GM21825 (cell line): ENCODE measurements at regions not wholly inside any gene's neighbourhood (a gene's known extent, or its start where the extent isn't known, plus 50 kb on each side); places are given as distances from the start of the nearest gene placed in this dataset.
"Not testable (repeated sequence)": the region's sequence is repeated elsewhere in the genome, so short reads cannot be mapped to it uniquely, and the experiment has no call there.

Experiments
- ATAC-seq: cut with Tn5 transposase; IDR thresholded peaks from one replicate; pipeline ENCODE4 v1.9.1; 2021; ENCODE audit warnings: mild to moderate bottlenecking, moderate library complexity; ENCODE audit not compliant: unreplicated experiment

DNA sequence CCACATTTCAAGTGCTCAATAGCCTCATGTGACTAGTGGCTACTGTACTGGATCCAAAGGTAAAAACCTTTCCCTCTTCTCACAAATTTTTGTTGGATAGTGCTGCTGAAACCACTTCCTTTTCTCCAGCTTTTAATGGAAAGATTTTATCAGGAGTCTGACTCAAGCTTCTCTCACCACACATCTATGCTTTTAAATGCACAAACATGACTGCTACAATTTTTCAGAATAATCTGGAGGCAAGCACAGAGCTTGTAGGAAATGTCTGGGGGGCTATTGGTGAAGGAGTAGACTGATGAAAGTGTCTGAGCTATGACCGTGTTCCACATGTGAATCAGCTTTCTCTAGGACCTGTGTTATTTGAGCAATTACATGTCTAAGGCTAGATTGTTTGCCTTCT, 101.1 kb upstream of the FAT3 start:
- ATAC-seq: no peak

DNA sequence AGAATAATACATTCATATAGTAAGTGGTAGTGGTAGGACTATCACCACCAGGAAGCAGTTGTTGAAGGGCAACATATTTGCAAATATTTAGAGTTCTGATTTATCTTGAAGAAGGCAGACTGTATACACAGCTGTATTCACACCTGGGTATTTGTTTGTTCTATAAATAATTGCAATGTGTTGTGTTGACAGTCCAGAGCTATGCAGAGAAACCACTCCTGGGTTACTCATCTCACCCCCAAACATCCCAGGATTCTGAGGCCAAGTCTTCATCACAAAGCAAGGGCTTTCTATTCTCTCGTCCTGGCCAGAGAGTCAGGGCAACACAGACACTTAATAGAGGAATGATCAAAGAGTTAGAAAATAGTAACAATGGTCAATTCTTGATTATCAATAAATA, 102.1 kb upstream of the FAT3 start:
- ATAC-seq: no peak

DNA sequence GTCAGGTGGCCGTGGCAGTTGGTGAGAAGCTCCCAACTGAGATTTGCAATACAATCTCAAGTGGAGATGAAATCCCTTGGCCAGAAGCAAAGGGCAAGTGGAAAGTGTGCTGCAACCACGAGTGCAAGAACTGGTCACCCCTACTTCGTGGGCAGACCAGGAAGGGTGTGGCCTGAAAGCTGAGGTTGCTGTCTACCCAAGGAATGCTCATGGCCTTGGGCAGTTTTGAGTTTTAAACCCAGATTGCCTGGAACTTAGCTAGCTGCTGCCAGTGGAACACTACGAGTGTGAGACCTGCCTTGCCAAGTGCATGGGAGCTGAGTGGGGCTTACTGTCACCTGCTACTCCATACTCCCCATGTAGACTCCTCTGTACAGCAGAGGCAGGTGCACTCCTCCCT, 113.3 kb upstream of the FAT3 start:
- ATAC-seq: no peak

DNA sequence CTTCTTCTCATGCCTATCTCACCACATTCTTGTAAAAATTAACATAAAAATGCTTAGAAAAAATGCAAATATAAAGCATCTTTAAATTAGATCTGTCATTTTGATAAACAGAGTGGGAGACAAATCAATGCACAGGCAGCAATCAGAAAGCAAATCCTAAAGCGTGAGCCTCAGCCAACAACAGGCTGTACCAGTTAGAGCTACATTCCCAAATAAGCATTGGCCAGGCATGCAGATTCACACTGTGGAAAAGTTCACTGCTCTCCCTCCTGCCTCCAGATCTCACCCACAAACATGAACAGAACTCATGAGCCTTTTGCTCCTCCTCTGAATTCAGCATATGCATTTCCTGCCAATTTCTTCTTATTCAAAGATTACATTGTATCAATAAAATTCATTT, 115.2 kb upstream of the FAT3 start:
- ATAC-seq: no peak

DNA sequence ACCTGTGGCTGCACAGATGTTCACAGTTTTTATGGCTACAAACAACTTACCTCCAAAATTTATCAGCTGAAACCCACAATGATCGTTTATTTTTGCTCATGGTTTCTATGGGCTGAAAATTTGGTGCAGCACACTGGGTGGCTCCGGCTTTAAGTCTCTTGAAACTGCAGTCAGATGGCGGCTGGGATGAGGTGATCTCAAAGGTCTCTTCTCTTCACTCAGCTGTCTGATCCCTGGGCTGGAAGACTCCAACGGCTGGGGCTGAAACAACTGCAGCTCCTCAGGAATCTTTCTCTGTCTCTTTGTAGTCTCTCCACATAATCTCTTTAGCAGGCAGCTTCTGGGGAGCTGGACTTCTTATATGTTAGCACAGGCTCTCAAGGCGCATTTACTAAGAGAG, 117.3 kb upstream of the FAT3 start:
- no peak for ATAC-seq

DNA sequence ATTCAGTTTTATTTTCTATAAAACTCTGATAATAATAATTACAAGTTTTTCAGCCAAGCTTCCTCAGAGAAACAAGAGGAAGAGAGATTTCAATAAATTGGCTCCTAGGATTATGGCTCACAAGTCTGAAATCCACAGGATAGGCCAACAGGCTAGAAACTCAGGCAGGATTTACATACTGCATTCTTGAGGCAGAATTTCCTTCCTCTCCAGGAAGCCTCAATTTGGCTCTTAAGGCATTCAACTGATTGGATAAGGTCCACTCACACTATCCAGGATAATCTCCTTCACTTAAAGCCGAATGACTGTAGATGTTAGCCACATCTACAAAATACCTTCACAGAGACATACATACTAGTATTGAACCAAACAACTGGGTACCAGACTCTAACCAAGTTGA, 120.3 kb upstream of the FAT3 start:
- no peak for ATAC-seq

DNA sequence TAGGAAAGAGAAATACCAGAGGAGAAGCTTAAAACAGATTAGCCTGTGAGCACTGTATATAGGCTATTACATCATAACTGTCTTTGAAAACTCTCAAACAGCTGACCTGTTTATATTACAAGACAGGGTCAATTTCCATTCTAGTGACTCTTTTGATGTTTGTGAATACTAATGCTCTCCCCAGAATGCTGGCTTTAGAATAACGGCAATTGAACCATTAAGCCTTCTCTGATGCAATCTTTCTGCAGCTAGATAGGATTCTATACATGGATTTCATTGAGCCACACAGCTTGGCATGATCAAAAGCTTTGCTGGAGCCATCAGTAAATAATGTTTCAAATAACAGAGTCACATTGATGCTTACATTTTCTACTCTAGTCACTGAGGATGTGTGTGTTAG, 122.7 kb upstream of the FAT3 start:
- ATAC-seq: no peak

DNA sequence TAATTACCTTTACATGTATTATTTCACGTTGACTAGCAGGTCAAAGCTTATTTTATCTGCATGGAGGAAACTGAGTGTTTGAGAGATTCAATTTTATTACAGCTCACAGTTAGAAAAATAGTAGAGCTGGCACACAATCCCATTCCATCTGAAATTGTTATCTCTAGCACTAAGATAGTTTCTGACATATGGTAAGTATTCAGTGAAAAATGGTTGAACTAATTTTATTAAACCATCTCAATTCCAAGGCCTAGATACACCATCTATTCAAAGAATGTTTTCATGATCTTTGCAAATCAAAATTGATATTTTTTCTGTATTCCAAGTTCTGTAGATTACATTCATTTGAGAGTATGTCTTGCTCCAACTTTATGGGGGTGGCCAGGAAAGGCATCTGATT, 125.4 kb upstream of the FAT3 start:
- ATAC-seq: no peak

DNA sequence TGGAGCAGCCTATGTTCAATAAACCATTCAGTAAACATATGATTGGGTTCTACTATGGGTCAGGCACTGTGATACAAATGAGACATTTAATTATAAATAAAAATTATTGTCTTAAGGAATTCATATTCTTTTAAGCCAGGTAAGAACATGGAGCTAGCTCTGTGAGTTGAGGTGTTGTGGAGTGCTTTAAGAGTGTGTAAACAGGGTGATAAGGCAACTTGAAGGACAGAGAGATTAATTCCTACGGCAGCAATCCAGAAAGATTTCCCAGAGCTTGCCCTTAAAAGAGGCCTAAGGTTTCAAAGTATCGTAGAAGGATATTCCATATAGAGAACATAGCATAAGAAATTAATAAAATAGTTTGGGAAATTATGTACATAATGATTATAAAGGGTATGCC, 126.4 kb upstream of the FAT3 start:
- ATAC-seq: no peak

DNA sequence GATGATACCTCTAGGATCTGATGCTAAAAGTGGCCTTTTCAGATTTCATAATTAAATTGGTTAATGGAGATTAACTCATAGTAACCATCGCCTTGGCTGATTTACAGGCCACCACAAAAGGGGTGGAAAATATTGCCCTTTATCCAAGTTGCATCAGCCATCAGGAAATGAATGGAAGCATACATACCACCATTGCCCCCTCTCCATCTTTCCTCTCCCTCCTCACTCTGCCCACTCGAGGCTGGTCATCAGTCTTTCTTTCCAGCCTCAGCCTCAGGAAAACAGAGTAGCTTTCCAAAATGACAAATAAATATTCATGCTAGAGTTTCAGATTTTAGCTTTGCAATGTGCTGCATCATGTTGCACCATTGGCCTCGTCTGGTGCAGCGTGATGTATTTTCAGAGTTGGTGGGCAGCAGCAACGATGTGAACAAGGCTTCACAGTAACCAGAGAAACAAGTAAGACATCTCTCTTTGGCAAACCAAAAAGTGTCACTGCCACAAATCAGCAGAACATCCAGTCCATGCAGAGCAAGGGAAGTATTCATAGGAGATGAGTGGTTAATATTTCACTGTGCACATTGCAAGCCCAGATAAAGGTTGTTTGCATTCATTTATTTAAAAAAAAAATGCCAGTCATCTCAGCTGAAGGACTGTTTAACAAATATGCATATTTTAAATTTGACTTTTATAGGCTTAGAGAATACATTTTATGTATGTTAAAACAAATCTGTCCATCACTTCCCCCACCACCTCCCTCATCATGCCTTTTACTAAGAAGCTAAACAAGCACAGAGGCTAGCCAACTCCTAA, 136.7 kb upstream of the FAT3 start:
- no peak for ATAC-seq

DNA sequence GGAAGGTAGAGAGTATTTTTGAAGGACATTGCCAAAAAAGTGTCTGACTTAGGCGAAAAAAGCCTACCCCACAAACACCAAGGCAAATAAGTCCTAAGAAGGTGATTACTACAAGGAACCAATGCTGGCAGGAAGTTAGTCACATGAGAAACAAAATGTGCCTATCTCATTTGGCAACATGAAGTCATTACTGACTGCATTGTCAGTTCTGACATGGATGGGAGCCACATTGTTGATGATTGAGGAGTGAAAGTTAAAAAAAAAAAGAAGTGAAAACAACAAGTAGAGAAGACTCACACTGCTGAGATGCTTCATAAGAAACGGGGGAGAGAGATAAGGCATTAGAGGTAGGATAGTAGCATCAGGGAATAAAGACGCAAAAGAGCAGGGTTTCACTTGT, 141.5 kb upstream of the FAT3 start:
- no peak for ATAC-seq

DNA sequence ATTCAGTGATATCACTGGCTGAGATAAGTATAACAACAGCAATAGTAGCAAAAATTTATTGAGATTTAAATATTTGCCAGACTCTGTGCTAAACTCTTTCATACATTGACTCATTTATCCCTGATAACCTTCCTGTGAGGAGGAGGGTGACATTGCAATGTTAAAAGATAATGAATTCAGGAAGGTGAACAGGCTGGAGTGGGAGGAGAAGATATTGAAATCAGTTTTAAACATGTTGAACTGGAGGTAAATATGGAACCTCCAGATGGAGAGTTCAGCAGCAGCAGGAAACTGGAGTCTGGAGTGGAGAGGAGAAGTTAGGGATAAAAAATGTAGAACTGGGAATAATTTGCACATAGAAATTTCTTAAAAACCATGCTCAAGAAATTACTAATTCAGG, 142.0 kb upstream of the FAT3 start:
- ATAC-seq: no peak

DNA sequence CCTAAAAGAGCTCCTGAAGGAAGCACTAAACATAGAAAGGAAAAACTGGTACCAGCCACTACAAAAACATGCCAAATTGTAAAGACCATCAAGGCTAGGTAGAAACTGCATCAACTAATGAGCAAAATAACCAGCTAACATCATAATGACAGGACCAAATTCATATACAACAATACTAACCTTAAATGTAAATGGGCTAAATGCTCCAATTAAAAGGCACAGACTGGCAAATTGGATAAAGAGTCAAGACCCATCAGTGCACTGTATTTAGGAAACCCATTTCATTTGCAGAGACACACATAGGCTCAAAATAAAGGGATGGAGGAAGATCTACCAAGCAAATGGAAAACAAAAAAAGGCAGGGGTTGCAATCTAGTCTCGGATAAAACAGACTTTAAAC, 150.1 kb upstream of the FAT3 start:
- ATAC-seq: not testable (repeated sequence)

DNA sequence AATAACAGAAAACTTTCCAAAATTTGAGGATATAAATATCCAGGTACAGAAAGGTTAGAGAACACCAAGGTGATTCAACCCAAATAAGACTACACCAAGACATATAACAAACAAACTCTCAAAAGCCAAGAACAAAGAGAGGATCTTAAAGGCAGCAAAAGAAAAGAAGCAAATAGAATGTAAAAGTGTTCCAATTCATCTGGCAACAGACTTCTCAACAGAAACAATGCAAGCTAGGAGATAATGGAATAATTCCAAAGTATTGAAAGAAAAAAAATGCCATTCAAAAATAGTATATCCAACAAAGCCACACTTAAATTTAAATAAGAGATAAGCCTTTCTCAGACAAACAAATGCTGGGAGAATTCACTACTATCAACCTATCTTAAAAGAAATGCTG, 153.0 kb upstream of the FAT3 start:
- no peak for ATAC-seq

DNA sequence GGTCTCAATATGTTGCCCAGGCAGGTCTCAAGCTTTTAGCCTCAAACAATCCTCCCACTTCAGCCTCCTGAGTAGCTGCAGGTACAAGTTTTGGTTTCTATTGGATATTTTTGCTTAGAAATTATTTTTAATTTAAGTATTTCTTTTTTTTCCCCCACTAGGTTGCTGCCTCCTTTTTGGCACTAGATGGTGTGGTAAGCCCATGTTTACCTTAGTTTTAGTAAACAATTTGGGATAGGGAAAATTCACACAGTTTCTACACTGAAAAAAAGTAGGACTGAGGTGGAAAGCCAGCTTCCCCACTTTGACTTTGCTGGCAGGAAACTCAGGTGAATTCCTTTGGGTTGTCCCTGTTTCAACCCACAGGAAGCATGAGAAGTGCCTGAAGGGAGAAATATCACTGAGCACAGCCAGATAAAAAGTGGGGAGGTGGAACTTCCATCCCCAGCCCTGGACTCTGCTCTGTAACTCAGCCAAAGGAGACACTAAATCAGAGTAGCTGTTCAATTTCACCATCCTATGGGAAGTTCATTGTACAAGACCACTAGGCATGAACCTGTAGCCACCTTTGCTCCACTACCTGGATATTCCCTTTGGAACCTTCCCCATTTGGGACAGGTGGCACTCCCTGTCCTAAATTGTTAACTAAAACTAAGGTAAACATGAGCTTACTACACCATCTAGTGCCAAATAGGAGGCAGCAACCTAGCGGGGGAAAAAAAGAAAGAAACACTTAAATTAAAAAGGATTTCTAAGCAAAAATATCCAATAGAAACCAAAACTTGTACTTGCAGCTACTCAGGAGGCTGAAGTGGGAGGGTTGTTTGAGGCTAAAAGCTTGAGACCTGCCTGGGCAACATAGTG, 154.4 kb upstream of the FAT3 start:
- no peak for ATAC-seq

DNA sequence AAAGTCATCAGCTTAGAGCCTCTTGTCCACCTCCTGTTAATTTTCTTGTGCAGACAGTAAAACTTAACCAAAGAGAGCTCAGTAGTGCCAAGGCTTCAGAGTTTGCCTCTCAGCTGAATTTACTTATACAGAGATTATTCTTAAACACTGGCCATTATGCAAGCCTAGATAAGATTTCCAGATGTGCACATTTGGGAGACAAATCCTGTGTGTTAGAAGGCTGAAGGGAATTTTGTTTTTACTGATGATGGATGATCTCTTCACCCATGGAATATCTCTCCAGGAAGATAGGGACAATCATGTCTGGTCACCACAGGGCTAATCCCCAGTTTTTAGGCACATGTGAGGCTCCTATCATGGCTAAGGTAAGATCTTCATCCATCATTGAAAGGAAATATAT, 157.6 kb upstream of the FAT3 start:
- no peak for ATAC-seq

DNA sequence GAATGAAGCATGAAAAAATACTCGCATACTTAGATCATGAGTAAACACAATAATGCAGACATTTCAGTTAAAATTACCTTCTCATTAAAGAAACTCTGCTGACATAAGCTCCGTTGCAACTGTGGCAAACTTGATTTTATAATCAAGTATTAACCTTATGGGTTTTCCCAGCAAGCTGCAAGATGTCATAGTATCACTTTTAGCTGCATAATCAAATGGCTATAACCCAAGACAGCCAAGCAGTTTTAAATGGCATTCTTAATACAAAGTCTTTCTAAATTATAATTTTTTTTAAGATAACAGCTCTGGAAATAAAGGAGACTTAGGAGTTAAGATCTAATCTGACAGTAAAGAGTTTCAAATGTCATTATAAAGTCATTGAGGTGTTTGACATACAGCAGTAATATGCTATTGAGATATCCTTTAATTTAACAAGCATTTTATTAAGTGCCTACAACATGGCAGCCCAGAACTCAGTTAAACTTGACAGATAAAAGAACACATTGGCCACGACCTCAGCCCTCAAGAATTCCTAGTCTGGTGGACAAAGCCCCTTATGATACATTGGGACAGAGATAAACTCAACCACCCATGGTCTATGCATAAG, 163.1 kb upstream of the FAT3 start:
- ATAC-seq: no peak

DNA sequence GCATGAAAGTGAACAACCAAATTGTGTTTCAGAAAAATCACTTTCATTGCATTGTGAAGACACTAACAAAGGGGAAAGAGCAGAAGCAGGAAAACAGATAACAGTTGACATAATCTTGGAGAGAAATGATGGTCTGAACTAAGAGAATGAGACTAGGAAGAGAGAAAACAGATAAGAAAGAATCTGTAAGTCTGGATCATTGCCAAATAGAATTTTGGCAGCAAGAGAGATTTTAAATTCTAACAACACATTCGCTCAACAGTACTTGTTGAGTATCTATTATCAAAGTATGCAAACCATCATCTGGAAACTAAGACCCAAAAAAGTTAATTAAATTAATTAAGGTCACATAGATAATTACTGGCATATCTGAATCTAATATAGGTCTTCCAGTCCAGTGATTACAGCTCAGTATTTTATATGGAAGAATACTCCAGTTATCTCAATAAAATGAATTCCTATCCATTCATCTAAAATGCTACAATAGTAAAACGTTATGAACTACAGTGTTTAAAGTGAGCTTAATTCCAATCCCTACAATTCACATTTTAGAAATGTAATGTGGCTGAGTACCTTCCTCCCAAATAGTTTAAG, 166.7 kb upstream of the FAT3 start:
- no peak for ATAC-seq

DNA sequence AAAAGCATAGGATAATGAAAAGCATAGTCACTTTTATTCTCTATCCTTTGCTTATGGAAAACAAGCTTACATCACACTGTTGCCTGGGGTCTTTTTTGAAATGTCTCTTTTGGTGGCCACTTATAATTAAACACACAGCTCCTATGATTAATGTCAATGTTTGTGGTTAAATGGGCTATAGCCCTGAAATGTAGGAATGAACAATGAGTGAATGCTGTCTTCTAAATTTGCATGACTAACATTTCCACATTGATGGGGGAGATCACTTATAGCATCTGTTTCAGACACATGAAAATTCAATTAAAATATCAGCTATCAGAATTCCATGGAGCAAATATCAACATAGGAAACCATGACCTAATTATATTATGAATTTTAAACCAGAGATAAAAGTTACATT, 171.4 kb upstream of the FAT3 start:
- ATAC-seq: no peak

DNA sequence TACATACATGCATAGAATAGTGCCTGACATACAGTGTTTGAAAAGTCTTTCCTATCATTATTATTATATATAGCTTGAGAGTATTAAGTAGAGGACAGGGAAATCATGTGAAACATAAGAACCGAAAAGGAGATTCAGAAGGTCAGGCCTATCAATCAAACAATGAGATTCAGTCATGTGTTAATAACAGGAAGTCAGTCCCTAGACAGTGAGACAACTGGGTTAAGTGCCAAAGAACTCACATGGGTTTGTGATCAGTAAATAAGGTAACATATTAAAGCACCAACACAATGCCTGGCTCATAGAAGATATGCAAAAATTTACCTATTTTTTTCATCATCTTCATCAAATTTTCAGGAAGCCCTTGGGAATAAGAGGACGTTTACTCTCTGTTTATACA, 174.3 kb upstream of the FAT3 start:
- no peak for ATAC-seq

DNA sequence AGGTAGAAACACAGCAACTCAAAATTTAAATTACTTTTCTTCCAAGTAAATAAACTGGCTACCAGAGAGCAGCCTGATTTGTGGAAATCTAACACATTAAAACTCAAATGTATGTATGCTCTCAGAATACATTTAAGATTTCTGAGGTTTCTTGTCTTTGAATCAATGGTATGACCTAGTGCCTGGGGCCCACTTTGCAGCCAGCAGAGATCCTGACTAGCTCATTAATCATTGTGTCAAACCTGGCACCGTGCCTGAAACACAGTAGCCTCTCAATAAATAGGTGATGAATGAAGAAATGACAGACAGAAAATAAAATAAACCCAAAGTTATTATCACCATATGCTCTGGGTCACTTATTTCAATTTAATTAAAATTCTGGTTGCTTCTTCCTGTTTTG, 176.2 kb upstream of the FAT3 start:
- ATAC-seq: no peak

DNA sequence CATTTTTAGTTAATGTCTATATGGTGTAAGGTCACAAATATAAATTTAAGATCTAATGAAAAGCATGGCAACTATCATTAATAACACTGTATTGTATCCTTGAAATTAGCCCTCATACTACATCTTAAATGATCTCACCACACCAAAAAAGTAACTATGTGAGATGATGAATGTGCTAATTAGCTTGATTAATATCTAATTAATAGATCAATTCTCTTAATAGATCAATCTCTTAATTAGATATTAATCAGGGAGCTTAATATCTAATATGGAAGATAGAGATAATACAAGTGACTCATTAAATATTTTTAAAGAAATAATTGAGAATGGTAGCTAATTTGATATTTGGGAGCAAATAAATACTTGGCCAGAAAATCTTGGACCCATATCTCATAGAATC, 178.5 kb upstream of the FAT3 start:
- no peak for ATAC-seq
